HEK293T (cell line): ENCODE measurements at regions not wholly inside any gene's neighbourhood (a gene's known extent, or its start where the extent isn't known, plus 50 kb on each side); places are given as distances from the start of the nearest gene placed in this dataset.

Experiments used
- FOXM1 ChIP-seq: fragments of 450-650 bp; IDR thresholded peaks from 2 replicates; pipeline ENCODE4 v1.6.1; 2017; ENCODE audit warnings: mild to moderate bottlenecking, borderline replicate concordance
- NFRKB ChIP-seq: fragments of 450-650 bp; IDR thresholded peaks from 2 replicates; pipeline ENCODE4 v1.6.1; 2016; ENCODE audit warnings: mild to moderate bottlenecking, moderate library complexity
- SUZ12 ChIP-seq: fragments of 450-650 bp; IDR thresholded peaks from 2 replicates; pipeline ENCODE4 v1.6.1; 2016; ENCODE audit warnings: mild to moderate bottlenecking
- TARDBP ChIP-seq: fragments of 450-650 bp; IDR thresholded peaks from 2 replicates; pipeline ENCODE4 v1.6.1; 2016
- TF ChIP-seq, protein P1 (sequence below): fragments of 450-650 bp; IDR thresholded peaks from 2 replicates; pipeline ENCODE4 v1.6.1; 2016

DNA sequence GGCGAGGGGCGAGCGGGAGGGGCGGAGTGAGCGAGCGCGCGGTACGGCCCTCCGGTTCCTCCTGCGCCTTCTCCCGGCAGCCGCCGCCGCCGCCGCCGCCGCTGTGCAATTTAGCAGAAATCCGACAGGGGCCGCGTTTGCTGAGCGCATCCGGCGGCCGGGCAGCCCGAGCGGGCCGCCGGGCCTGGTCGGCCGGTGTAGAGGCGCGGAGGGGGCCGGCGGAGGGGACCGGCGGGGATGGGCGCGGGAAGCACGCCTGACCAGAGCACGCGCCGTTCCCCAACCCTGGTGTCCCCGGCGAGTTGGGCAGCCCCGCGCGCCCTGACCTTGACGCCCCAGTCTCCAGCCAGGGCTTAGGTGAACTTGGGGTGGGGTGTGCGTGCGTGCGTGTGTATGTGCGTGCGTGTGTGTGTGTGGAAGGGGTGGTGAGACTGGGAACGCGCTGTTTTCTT, 144.5 kb upstream of the ZNF536 start:
- TF ChIP-seq FOXM1 (no peak), TARDBP (no peak), SUZ12 (no peak), NFRKB (no peak)
- TF ChIP-seq, protein P1, sequence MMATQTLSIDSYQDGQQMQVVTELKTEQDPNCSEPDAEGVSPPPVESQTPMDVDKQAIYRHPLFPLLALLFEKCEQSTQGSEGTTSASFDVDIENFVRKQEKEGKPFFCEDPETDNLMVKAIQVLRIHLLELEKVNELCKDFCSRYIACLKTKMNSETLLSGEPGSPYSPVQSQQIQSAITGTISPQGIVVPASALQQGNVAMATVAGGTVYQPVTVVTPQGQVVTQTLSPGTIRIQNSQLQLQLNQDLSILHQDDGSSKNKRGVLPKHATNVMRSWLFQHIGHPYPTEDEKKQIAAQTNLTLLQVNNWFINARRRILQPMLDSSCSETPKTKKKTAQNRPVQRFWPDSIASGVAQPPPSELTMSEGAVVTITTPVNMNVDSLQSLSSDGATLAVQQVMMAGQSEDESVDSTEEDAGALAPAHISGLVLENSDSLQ, result no peak
